ENCODE measurements at regions not wholly inside any gene's neighbourhood (a gene's known extent, or its start where the extent isn't known, plus 50 kb on each side); places are given as distances from the start of the nearest gene placed in this dataset.
"Not testable (repeated sequence)": the region's sequence is repeated elsewhere in the genome, so short reads cannot be mapped to it uniquely, and the experiment has no call there.

DNA sequence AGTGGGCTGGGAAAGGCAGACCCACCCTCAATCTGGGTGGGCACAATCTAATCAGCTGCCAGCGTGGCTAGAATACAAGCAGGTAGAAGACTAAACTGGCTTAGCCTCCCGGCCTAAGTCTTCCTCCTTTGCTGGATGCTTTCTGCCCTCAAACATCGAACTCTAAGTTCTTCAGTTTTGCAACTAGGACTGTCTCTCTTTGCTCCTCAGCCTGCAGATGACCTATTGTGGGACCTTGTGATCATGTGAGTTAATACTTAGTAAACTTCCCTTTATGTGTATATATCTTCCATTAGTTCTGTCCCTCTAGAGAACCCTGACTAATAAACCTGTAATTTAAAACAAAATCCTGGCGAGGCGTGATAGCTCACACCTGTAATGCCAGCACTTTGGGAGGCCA lies 51.8 kb upstream of the SLC39A8 start:
- not testable (repeated sequence) for ATAC-seq

DNA sequence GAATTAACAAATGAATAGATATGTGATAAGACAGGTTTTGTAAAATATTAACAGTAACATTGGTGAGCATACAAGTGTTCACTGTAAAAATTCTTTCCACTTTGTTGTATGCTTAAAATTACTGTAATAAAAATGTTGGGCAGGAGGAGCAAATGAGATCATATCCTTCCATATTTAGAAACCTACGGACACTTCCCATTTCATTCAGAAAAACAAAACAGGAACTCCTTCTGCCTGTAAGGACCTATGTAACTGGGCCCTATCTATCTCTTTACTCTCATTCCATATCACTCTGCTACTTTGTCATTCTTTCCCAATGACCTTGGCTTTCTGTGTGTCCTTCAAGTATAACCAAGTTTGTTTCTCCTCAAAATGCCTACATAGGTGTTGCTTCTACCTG lies 53.7 kb upstream of the SLC39A8 start:
- ATAC-seq = no peak
- TF ChIP-seq OSR1 (CRISPR knock-in tag; IDR thresholded peaks at IDR 0.05) (no peak), ZNF565 (CRISPR knock-in tag; conservative IDR thresholded peaks at IDR 0.05; ENCODE audit: low read depth) (no peak), ARNTL (CRISPR knock-in tag; IDR thresholded peaks at IDR 0.05; ENCODE audit: borderline replicate concordance, low read depth) (no peak), ZFP30 (CRISPR knock-in tag; IDR thresholded peaks at IDR 0.05) (no peak), ISL1 (CRISPR knock-in tag; IDR thresholded peaks at IDR 0.05) (no peak), ZNF70 (CRISPR knock-in tag; IDR thresholded peaks at IDR 0.05) (no peak), ZC3H10 (CRISPR knock-in tag; IDR thresholded peaks at IDR 0.05) (no peak), ZNF8 (CRISPR knock-in tag; IDR thresholded peaks at IDR 0.05) (no peak), RARB (CRISPR knock-in tag; IDR thresholded peaks at IDR 0.05) (no peak), CSDC2 (CRISPR knock-in tag; IDR thresholded peaks at IDR 0.05) (no peak), BACH2 (CRISPR knock-in tag; IDR thresholded peaks at IDR 0.05; ENCODE audit: borderline replicate concordance) (no peak), ESRRG (CRISPR knock-in tag; IDR thresholded peaks at IDR 0.05) (no peak), TOX (CRISPR knock-in tag; IDR thresholded peaks at IDR 0.05; ENCODE audit: borderline replicate concordance) (no peak), PPARA (CRISPR knock-in tag; IDR thresholded peaks at IDR 0.05; ENCODE audit: borderline replicate concordance) (no peak), ZFP3 (CRISPR knock-in tag; IDR thresholded peaks at IDR 0.05) (no peak)
- TF ChIP-seq, protein P1, sequence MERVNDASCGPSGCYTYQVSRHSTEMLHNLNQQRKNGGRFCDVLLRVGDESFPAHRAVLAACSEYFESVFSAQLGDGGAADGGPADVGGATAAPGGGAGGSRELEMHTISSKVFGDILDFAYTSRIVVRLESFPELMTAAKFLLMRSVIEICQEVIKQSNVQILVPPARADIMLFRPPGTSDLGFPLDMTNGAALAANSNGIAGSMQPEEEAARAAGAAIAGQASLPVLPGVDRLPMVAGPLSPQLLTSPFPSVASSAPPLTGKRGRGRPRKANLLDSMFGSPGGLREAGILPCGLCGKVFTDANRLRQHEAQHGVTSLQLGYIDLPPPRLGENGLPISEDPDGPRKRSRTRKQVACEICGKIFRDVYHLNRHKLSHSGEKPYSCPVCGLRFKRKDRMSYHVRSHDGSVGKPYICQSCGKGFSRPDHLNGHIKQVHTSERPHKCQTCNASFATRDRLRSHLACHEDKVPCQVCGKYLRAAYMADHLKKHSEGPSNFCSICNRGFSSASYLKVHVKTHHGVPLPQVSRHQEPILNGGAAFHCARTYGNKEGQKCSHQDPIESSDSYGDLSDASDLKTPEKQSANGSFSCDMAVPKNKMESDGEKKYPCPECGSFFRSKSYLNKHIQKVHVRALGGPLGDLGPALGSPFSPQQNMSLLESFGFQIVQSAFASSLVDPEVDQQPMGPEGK (CRISPR knock-in tag; IDR thresholded peaks at IDR 0.05; ENCODE audit: borderline replicate concordance) = no peak
- TF ChIP-seq, protein P2, sequence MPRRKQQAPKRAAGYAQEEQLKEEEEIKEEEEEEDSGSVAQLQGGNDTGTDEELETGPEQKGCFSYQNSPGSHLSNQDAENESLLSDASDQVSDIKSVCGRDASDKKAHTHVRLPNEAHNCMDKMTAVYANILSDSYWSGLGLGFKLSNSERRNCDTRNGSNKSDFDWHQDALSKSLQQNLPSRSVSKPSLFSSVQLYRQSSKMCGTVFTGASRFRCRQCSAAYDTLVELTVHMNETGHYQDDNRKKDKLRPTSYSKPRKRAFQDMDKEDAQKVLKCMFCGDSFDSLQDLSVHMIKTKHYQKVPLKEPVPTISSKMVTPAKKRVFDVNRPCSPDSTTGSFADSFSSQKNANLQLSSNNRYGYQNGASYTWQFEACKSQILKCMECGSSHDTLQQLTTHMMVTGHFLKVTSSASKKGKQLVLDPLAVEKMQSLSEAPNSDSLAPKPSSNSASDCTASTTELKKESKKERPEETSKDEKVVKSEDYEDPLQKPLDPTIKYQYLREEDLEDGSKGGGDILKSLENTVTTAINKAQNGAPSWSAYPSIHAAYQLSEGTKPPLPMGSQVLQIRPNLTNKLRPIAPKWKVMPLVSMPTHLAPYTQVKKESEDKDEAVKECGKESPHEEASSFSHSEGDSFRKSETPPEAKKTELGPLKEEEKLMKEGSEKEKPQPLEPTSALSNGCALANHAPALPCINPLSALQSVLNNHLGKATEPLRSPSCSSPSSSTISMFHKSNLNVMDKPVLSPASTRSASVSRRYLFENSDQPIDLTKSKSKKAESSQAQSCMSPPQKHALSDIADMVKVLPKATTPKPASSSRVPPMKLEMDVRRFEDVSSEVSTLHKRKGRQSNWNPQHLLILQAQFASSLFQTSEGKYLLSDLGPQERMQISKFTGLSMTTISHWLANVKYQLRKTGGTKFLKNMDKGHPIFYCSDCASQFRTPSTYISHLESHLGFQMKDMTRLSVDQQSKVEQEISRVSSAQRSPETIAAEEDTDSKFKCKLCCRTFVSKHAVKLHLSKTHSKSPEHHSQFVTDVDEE (CRISPR knock-in tag; IDR thresholded peaks at IDR 0.05) = no peak
- TF ChIP-seq, protein P3, sequence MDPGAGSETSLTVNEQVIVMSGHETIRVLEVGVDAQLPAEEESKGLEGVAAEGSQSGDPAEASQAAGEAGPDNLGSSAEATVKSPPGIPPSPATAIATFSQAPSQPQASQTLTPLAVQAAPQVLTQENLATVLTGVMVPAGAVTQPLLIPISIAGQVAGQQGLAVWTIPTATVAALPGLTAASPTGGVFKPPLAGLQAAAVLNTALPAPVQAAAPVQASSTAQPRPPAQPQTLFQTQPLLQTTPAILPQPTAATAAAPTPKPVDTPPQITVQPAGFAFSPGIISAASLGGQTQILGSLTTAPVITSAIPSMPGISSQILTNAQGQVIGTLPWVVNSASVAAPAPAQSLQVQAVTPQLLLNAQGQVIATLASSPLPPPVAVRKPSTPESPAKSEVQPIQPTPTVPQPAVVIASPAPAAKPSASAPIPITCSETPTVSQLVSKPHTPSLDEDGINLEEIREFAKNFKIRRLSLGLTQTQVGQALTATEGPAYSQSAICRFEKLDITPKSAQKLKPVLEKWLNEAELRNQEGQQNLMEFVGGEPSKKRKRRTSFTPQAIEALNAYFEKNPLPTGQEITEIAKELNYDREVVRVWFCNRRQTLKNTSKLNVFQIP (CRISPR knock-in tag; IDR thresholded peaks at IDR 0.05; ENCODE audit: borderline replicate concordance, low read depth) = no peak
- TF ChIP-seq, protein P4, sequence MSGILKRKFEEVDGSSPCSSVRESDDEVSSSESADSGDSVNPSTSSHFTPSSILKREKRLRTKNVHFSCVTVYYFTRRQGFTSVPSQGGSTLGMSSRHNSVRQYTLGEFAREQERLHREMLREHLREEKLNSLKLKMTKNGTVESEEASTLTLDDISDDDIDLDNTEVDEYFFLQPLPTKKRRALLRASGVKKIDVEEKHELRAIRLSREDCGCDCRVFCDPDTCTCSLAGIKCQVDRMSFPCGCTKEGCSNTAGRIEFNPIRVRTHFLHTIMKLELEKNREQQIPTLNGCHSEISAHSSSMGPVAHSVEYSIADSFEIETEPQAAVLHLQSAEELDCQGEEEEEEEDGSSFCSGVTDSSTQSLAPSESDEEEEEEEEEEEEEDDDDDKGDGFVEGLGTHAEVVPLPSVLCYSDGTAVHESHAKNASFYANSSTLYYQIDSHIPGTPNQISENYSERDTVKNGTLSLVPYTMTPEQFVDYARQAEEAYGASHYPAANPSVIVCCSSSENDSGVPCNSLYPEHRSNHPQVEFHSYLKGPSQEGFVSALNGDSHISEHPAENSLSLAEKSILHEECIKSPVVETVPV (CRISPR knock-in tag; IDR thresholded peaks at IDR 0.05) = no peak

DNA sequence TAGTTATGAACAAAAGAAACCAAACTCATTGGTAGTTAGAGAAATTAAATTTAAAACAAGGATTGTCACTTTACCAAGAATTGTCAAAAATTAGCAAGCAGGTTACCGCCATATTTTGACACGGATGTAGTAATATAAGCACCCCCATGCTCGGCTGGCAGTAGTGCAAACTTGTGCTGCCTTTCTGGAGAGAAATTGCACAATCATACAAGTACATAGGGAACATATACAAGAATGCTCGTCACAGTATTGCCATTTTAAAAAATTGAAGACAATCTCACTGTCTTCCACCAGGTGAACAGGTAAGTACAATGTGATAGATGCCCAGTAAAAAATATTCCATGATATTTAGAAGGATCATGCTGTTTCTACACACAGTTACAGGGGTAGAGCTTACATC lies 55.6 kb upstream of the SLC39A8 start:
- TF ChIP-seq ESRRG (CRISPR knock-in tag; IDR thresholded peaks at IDR 0.05) = no peak
- TF ChIP-seq, protein P2 (CRISPR knock-in tag; IDR thresholded peaks at IDR 0.05) = no peak
- TF ChIP-seq, protein P1 (CRISPR knock-in tag; IDR thresholded peaks at IDR 0.05; ENCODE audit: borderline replicate concordance) = no peak
- no peak for TF ChIP-seq CSDC2 (CRISPR knock-in tag; IDR thresholded peaks at IDR 0.05)
- no peak for TF ChIP-seq SNAI2 (CRISPR knock-in tag; IDR thresholded peaks at IDR 0.05)
- TF ChIP-seq PPARA (CRISPR knock-in tag; IDR thresholded peaks at IDR 0.05; ENCODE audit: borderline replicate concordance) = no peak
- TF ChIP-seq, protein P5, sequence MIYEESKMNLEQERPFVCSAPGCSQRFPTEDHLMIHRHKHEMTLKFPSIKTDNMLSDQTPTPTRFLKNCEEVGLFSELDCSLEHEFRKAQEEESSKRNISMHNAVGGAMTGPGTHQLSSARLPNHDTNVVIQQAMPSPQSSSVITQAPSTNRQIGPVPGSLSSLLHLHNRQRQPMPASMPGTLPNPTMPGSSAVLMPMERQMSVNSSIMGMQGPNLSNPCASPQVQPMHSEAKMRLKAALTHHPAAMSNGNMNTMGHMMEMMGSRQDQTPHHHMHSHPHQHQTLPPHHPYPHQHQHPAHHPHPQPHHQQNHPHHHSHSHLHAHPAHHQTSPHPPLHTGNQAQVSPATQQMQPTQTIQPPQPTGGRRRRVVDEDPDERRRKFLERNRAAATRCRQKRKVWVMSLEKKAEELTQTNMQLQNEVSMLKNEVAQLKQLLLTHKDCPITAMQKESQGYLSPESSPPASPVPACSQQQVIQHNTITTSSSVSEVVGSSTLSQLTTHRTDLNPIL (CRISPR knock-in tag; IDR thresholded peaks at IDR 0.05; ENCODE audit: low read depth) = no peak
- TF ChIP-seq ZNF8 (CRISPR knock-in tag; IDR thresholded peaks at IDR 0.05) = no peak
- no peak for TF ChIP-seq ARNTL (CRISPR knock-in tag; IDR thresholded peaks at IDR 0.05; ENCODE audit: borderline replicate concordance, low read depth)
- no peak for TF ChIP-seq ZNF70 (CRISPR knock-in tag; IDR thresholded peaks at IDR 0.05)
- no peak for TF ChIP-seq ZFP30 (CRISPR knock-in tag; IDR thresholded peaks at IDR 0.05)
- TF ChIP-seq TOX (CRISPR knock-in tag; IDR thresholded peaks at IDR 0.05; ENCODE audit: borderline replicate concordance) = no peak
- TF ChIP-seq, protein P3 (CRISPR knock-in tag; IDR thresholded peaks at IDR 0.05; ENCODE audit: borderline replicate concordance, low read depth) = no peak
- ATAC-seq = no peak

All from SK-N-SH treated with all-trans-retinoic acid at 6 μM for 48 hours (cell line).